ENCODE measurements at regions not wholly inside any gene's neighbourhood (a gene's known extent, or its start where the extent isn't known, plus 50 kb on each side); places are given as distances from the start of the nearest gene placed in this dataset.
"Not testable (repeated sequence)": the region's sequence is repeated elsewhere in the genome, so short reads cannot be mapped to it uniquely, and the experiment has no call there.

DNA sequence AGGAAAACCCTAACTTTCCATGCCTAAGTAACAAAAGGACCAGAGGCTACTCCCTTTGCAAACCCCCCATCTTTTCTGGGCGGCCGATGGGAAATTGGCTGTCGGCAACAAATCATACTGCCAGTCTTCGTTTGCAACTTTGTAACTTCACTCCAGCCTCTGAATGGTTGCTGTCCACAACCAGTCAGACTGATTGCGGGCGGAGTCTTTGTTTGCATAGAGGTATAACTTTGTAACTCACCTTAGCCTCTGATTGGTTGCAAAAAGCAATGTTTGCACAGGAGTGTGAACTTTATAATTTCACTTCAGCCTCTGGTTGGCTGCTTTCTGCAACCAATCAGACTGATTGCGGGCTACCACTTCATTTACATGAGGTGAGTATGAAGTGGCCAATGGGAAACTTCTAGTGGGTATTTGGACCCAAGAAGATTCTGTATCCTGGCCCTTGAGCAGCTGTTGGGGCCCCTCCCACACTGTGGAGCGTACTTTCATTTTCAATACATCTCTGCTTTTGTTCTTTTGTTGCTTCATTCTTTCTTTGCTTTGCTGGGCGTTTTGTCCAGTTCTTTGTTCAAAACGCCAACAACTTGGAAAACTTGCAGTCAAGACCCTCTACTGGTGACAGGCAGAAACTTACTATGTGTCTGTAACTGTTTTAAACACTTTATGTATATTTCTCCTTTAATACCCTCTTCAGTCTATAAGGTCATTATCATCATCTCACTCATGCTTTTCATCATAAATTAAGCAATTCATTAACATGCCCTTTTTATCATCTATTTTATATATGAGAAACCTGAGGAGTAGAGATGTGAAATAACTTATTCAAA is 55.8 kb upstream of the PPP1R12A start:
- DNase-seq: not testable (repeated sequence)

DNA sequence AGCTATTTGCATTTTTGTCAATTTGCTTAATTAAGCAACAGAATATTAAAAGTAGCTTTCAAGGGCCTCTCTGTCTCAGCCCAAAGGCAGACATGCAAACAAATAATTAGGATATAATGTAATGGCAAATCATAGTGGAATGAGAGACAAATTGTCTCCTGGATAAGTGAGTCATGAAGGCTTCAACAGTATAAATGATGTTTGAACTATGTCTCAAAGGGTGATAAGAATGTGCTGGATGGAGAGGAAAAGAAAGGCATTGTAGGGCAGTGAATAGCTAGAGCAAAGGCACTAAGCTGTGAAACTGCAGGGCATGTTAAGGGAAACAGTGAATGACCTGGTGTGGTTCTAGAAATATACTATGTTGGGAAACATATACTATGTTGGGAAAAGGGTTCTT is 53.5 kb upstream of the PPP1R12A start:
- DNase-seq: no peak

- no peak for DNase-seq
Observed at GRCh38 chr12:79987731-79988130, 52.8 kb upstream of the PPP1R12A start.

Measured in dermis blood vessel endothelial cell (primary cell).